22Rv1 (cell line): ENCODE measurements at regions not wholly inside any gene's neighbourhood (a gene's known extent, or its start where the extent isn't known, plus 50 kb on each side); places are given as distances from the start of the nearest gene placed in this dataset.

ENCODE experiments used
- ZFX ChIP-seq: fragments of 450-650 bp; IDR thresholded peaks from 2 replicates; pipeline ENCODE4 v1.6.1; 2017; ENCODE audit warnings: antibody characterized with exemption, borderline replicate concordance
- TF ChIP-seq, protein P1 (sequence below): fragments of 450-650 bp; IDR thresholded peaks from 2 replicates; pipeline ENCODE4 v1.5.1; 2017; ENCODE audit warnings: mild to moderate bottlenecking

DNA sequence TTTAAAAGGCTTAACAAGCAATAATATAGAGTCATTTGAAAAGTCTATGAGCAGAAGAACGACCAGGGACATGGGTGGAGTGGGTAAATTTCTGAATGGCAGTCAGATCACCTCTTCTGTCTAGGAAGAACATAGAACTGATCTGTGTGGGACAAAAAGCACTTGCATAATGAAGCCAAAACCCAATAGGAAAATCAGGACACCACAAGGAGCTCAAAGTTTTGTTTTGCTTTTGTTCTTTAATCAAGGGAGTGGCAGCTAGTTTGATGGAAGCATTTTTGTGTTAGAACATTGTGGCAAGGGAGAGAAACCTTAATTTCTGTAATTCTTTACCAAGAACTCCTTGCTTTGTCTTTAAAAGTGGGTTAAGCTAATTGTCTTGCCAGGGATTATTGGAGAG lies 240.2 kb upstream of the TANK start:
- TF ChIP-seq, protein P1, sequence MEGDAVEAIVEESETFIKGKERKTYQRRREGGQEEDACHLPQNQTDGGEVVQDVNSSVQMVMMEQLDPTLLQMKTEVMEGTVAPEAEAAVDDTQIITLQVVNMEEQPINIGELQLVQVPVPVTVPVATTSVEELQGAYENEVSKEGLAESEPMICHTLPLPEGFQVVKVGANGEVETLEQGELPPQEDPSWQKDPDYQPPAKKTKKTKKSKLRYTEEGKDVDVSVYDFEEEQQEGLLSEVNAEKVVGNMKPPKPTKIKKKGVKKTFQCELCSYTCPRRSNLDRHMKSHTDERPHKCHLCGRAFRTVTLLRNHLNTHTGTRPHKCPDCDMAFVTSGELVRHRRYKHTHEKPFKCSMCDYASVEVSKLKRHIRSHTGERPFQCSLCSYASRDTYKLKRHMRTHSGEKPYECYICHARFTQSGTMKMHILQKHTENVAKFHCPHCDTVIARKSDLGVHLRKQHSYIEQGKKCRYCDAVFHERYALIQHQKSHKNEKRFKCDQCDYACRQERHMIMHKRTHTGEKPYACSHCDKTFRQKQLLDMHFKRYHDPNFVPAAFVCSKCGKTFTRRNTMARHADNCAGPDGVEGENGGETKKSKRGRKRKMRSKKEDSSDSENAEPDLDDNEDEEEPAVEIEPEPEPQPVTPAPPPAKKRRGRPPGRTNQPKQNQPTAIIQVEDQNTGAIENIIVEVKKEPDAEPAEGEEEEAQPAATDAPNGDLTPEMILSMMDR: no peak
- TF ChIP-seq ZFX: no peak
